Astrocyte (in vitro differentiated cells and primary cell): ENCODE measurements at regions not wholly inside any gene's neighbourhood (a gene's known extent, or its start where the extent isn't known, plus 50 kb on each side); places are given as distances from the start of the nearest gene placed in this dataset.

Experiments
- DNase-seq: peaks from one replicate; pipeline ENCODE4 v3.0.0-alpha.2; 2010; ENCODE audit warnings: low read depth
- FAIRE-seq: peaks from 2 replicates; lab custom pipeline; 2011; peaks lifted over from hg19 to GRCh38; lab: Jason Lieb, UNC
- H2AFZ ChIP-seq: 2 replicates; pipeline ENCODE4 v1.6.0; 2012; ENCODE audit warnings: low read depth, low read length, inconsistent platforms
- H3K27ac ChIP-seq: 2 replicates; pipeline ENCODE4 v1.5.1; 2011; ENCODE audit warnings: low read depth, low read length, inconsistent platforms
- H3K27me3 ChIP-seq: 2 replicates; pipeline ENCODE4 v1.6.0; 2011; ENCODE audit warnings: low read length, inconsistent platforms; ENCODE audit not compliant: insufficient read depth
- H3K36me3 ChIP-seq: 2 replicates; pipeline ENCODE4 v1.5.1; 2011; ENCODE audit warnings: low read length, inconsistent platforms; ENCODE audit not compliant: insufficient read depth
- H3K4me1 ChIP-seq: 2 replicates; pipeline ENCODE4 v1.5.1; 2011; ENCODE audit warnings: low read length, inconsistent platforms; ENCODE audit not compliant: insufficient read depth
- H3K4me2 ChIP-seq: 2 replicates; pipeline ENCODE4 v1.6.0; 2012; ENCODE audit warnings: low read length, inconsistent platforms
- H3K4me3 ChIP-seq: 2 replicates; pipeline ENCODE4 v1.5.1; 2011; ENCODE audit warnings: low read depth, mild to moderate bottlenecking, low read length, inconsistent platforms; ENCODE audit not compliant: insufficient read depth
- H3K79me2 ChIP-seq: 2 replicates; pipeline ENCODE4 v1.6.0; 2012; ENCODE audit warnings: mild to moderate bottlenecking, low read length, inconsistent platforms; ENCODE audit not compliant: insufficient read depth
- H3K9ac ChIP-seq: 2 replicates; pipeline ENCODE4 v1.6.0; 2012; ENCODE audit warnings: mild to moderate bottlenecking, low read length, inconsistent platforms
- H3K9me3 ChIP-seq: 2 replicates; pipeline ENCODE4 v1.5.1; 2012; ENCODE audit warnings: low read depth, mild to moderate bottlenecking, low read length, inconsistent platforms; ENCODE audit not compliant: insufficient read depth
- H4K20me1 ChIP-seq: 2 replicates; pipeline ENCODE4 v1.6.0; 2012; ENCODE audit warnings: low read length, inconsistent platforms; ENCODE audit not compliant: insufficient read depth
- H3K27ac Mint-ChIP-seq: one replicate; pipeline ENCODE4 v1.8.0; 2021; ENCODE audit warnings: mild to moderate bottlenecking, mixed read lengths; ENCODE audit not compliant: unreplicated experiment
- H3K27me3 Mint-ChIP-seq: one replicate; pipeline ENCODE4 v1.8.0; 2021; ENCODE audit warnings: low read depth, mixed read lengths; ENCODE audit not compliant: unreplicated experiment
- H3K36me3 Mint-ChIP-seq: one replicate; pipeline ENCODE4 v1.8.0; 2021; ENCODE audit warnings: low read depth, mixed read lengths; ENCODE audit not compliant: unreplicated experiment
- H3K4me1 Mint-ChIP-seq: one replicate; pipeline ENCODE4 v1.8.0; 2021; ENCODE audit warnings: low read depth, mixed read lengths; ENCODE audit not compliant: unreplicated experiment
- H3K4me3 Mint-ChIP-seq: one replicate; pipeline ENCODE4 v1.8.0; 2021; ENCODE audit warnings: mild to moderate bottlenecking, moderate library complexity, mixed read lengths; ENCODE audit not compliant: unreplicated experiment
- H3K9me3 Mint-ChIP-seq: one replicate; pipeline ENCODE4 v1.8.0; 2021; ENCODE audit warnings: mild to moderate bottlenecking, mixed read lengths; ENCODE audit not compliant: unreplicated experiment
- EZH2 ChIP-seq: IDR thresholded peaks from 2 replicates; pipeline ENCODE4 v1.6.1; 2012; ENCODE audit warnings: mild to moderate bottlenecking, low read length, inconsistent platforms; ENCODE audit not compliant: insufficient read depth
- TF ChIP-seq, protein P1 (sequence below): IDR thresholded peaks from 2 replicates; pipeline ENCODE4 v1.5.1; 2011; ENCODE audit warnings: low read depth, mild to moderate bottlenecking, inconsistent platforms, low read length, moderate library complexity; ENCODE audit not compliant: insufficient read depth

DNA sequence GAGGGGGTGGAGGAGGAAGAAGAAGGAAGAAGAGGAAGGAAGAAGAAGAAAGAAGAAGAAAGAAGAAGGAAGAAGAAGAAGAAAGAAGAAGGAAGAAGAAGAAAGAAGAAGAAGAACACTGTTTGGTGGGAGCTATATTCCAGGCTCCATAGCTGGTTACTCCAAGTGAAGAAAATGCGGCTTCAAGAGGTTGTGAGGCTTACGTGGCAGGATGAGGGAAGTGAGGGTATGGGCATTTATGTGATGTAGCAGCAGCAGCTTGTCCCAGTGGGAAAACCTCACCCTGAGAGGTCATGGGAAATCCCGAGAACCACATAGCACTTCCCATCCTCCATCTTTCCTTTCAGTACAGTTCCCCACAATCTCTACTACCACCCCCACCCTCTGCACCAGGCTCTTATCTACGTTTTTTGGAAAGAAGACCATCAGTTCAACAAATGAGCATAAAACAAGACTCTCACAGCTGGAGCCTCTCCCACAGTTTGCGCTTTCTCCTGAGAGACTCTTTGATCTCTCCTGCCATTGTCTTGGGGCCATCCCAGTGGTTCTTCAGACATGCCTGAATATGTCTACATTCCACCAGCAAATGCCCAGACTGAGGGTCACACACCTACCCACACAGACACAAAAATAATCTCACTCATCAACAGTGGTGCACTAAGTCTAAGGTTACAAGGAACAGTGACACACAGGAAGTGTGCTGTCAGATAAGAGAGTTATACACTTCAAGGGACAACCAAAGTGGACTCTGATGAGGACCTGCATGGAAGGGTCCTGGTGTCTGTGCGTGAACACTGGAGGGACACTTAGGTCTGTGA, 77.9 kb upstream of the KCNJ15 start:
- H3K4me3 ChIP-seq, result no peak overlapping the region
- DNase-seq (no peak), FAIRE-seq (no peak)
- H4K20me1 ChIP-seq, result no peaks in the 10 kb centered on the region
- H3K9ac ChIP-seq, result no peak overlapping the region
- peaks cover 32% of the 10 kb centered on the region for H3K4me1 Mint-ChIP-seq
- no peaks in the 10 kb centered on the region for H3K27me3 ChIP-seq
- TF ChIP-seq EZH2, result no peak
- TF ChIP-seq, protein P1, sequence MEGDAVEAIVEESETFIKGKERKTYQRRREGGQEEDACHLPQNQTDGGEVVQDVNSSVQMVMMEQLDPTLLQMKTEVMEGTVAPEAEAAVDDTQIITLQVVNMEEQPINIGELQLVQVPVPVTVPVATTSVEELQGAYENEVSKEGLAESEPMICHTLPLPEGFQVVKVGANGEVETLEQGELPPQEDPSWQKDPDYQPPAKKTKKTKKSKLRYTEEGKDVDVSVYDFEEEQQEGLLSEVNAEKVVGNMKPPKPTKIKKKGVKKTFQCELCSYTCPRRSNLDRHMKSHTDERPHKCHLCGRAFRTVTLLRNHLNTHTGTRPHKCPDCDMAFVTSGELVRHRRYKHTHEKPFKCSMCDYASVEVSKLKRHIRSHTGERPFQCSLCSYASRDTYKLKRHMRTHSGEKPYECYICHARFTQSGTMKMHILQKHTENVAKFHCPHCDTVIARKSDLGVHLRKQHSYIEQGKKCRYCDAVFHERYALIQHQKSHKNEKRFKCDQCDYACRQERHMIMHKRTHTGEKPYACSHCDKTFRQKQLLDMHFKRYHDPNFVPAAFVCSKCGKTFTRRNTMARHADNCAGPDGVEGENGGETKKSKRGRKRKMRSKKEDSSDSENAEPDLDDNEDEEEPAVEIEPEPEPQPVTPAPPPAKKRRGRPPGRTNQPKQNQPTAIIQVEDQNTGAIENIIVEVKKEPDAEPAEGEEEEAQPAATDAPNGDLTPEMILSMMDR, result no peak
- H3K79me2 ChIP-seq, result no peaks in the 10 kb centered on the region
- peaks cover 7% of the 10 kb centered on the region for H3K9me3 Mint-ChIP-seq
- peaks cover 8% of the 10 kb centered on the region for H3K9me3 ChIP-seq
- H3K27ac ChIP-seq, result no peak overlapping the region
- H3K4me1 ChIP-seq, result no peaks in the 10 kb centered on the region
- no peaks in the 10 kb centered on the region for H3K27me3 Mint-ChIP-seq
- H3K36me3 ChIP-seq, result no peaks in the 10 kb centered on the region
- no peak overlapping the region for H3K4me2 ChIP-seq
- H3K27ac Mint-ChIP-seq, result peak overlapping the region; percentile 89
- H2AFZ ChIP-seq, result no peak overlapping the region
- no peaks in the 10 kb centered on the region for H3K36me3 Mint-ChIP-seq
- H3K4me3 Mint-ChIP-seq, result peak overlapping the region; percentile 2

DNA sequence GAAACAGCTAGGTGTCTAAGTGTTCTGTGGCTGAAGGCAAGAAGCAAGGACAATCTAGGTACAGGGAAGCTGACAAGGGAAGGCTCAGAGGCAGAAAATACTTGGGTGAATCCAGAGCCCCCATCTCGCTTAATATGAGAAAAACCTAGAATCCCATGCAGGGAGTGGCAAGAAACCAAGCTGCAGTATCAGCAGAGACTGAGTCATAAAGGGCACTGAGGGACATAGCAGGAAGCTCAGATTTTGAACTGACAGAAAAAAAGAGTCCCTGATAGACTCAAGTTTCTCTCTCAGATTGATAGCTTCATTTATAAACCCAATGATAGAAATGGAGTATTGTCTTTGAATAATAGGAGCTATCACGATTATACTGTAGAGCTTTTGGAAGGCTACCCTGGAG, 77.3 kb upstream of the KCNJ15 start:
- Histone ChIP-seq H3K9ac (no peak overlapping the region), H4K20me1 (no peaks in the 10 kb centered on the region), H3K9me3 (peaks cover 8% of the 10 kb centered on the region), H3K4me2 (no peak overlapping the region), H2AFZ (no peak overlapping the region), H3K4me1 (no peaks in the 10 kb centered on the region), H3K79me2 (no peaks in the 10 kb centered on the region), H3K27ac (no peak overlapping the region), H3K4me3 (no peak overlapping the region), H3K36me3 (no peaks in the 10 kb centered on the region), H3K27me3 (no peaks in the 10 kb centered on the region)
- Mint-ChIP-seq H3K27me3 (no peaks in the 10 kb centered on the region), H3K4me3 (no peak overlapping the region), H3K4me1 (peaks cover 25% of the 10 kb centered on the region), H3K36me3 (no peaks in the 10 kb centered on the region), H3K9me3 (peaks cover 7% of the 10 kb centered on the region), H3K27ac (peak overlapping the region; percentile 89)
- TF ChIP-seq, protein P1, result no peak
- no peak for TF ChIP-seq EZH2
- FAIRE-seq (no peak), DNase-seq (no peak)

DNA sequence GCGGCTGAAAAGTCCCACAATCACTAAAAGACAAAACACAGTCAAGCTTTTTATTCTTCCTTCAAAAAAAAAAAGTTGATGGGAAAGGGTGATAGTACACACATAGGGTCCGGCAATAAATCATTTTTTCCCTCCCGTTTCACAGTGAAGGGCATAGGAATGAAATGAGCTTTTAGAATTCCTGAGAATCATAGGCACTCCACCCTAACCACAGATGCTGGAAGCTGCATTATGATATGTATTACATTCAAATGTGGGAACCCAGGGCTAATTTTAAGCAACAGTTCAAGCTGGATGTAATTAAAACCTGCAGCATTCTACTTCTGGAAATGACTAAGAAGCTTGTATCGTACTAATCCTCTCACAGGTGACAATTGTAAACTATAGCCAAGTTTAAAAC, 75.7 kb upstream of the KCNJ15 start:
- Histone ChIP-seq H3K27me3 (no peaks in the 10 kb centered on the region), H3K4me1 (no peaks in the 10 kb centered on the region), H3K79me2 (no peaks in the 10 kb centered on the region), H3K4me3 (no peak overlapping the region), H3K27ac (no peak overlapping the region), H3K36me3 (no peaks in the 10 kb centered on the region), H2AFZ (no peak overlapping the region), H3K9me3 (peaks cover 8% of the 10 kb centered on the region), H4K20me1 (no peaks in the 10 kb centered on the region), H3K4me2 (no peak overlapping the region), H3K9ac (no peak overlapping the region)
- no peaks in the 10 kb centered on the region for H3K36me3 Mint-ChIP-seq
- TF ChIP-seq EZH2, result no peak
- TF ChIP-seq, protein P1, result no peak
- H3K27me3 Mint-ChIP-seq, result no peaks in the 10 kb centered on the region
- H3K4me3 Mint-ChIP-seq, result peak overlapping the region; percentile 9
- FAIRE-seq (peak; percentile 9), DNase-seq (peak; percentile 78)
- no peak overlapping the region for H3K27ac Mint-ChIP-seq
- H3K9me3 Mint-ChIP-seq, result peaks cover 7% of the 10 kb centered on the region
- peaks cover 24% of the 10 kb centered on the region for H3K4me1 Mint-ChIP-seq
